NB4 (cell line): ENCODE measurements at regions not wholly inside any gene's neighbourhood (a gene's known extent, or its start where the extent isn't known, plus 50 kb on each side); places are given as distances from the start of the nearest gene placed in this dataset.
"Not testable (repeated sequence)": the region's sequence is repeated elsewhere in the genome, so short reads cannot be mapped to it uniquely, and the experiment has no call there.

Experiments
- DNase-seq: peaks from one replicate; pipeline ENCODE4 v3.0.0; 2010; ENCODE audit warnings: low read depth
- H3K4me3 ChIP-seq: one replicate; pipeline ENCODE4 v1.5.1; 2011; ENCODE audit warnings: mild to moderate bottlenecking, low read depth, low read length, moderate library complexity
- CTCF ChIP-seq: IDR thresholded peaks from one replicate; pipeline ENCODE4 v1.5.1; 2012; ENCODE audit warnings: low read depth, low read length
- MYC ChIP-seq: IDR thresholded peaks from 2 replicates; pipeline ENCODE4 v1.6.1; 2011; ENCODE audit warnings: low read depth, low read length
- POLR2A ChIP-seq: IDR thresholded peaks from 2 replicates; pipeline ENCODE4 v1.6.1; 2011; ENCODE audit warnings: mild to moderate bottlenecking; ENCODE audit not compliant: insufficient read length; ENCODE audit errors: extremely low read depth
- TF ChIP-seq, protein P1 (sequence below): IDR thresholded peaks from 2 replicates; pipeline ENCODE4 v1.6.1; 2011; ENCODE audit warnings: low read depth, low read length

DNA sequence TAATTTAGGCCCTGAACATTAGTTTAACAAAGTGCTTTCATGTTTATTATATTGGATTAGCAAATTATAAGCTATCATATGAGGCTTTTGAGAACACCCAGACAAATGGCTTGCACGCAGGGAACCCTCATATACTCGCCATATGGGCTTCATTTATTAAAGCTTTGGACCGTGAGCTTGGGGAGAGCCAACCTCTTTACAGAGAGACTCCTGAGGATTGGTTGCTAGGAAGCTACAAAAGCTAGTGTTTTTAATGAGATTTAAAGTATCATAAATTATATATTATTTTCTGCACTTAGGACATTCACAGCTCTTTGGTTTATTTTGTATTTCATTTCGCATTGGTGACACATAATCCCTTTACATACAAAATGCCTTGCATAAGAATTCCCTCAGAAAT, 193.8 kb upstream of the TOX3 start:
- no peak for DNase-seq
- no peak overlapping the region for H3K4me3 ChIP-seq
- TF ChIP-seq POLR2A = no peak
- no peak for TF ChIP-seq CTCF
- TF ChIP-seq, protein P1, sequence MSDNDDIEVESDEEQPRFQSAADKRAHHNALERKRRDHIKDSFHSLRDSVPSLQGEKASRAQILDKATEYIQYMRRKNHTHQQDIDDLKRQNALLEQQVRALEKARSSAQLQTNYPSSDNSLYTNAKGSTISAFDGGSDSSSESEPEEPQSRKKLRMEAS = no peak

- no peak overlapping the region for H3K4me3 ChIP-seq
- DNase-seq = no peak
- TF ChIP-seq, protein P1 = no peak
- TF ChIP-seq CTCF (no peak), MYC (no peak), POLR2A (no peak)
Measured at GRCh38 chr16:52740333-52740732, 193.4 kb upstream of the TOX3 start.

DNA sequence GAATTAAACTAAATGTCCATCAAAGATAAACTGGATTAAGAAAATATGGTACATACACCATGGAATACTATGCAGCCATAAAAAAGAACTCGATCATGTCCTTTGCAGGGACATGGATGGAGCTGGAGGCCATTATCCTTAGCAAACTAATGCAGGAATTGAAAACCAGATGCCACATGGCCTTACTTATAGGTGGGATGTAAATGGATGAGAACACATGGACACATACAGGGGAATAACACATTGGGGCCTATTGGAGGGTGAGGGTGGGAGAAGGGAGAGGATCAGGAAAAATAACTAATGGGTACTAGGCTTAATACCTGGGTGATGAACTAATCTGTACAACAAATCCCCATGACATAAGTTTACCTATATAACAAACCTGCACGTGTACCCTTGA, 192.0 kb upstream of the TOX3 start:
- DNase-seq, H3K4me3 ChIP-seq: not testable (repeated sequence)

DNA sequence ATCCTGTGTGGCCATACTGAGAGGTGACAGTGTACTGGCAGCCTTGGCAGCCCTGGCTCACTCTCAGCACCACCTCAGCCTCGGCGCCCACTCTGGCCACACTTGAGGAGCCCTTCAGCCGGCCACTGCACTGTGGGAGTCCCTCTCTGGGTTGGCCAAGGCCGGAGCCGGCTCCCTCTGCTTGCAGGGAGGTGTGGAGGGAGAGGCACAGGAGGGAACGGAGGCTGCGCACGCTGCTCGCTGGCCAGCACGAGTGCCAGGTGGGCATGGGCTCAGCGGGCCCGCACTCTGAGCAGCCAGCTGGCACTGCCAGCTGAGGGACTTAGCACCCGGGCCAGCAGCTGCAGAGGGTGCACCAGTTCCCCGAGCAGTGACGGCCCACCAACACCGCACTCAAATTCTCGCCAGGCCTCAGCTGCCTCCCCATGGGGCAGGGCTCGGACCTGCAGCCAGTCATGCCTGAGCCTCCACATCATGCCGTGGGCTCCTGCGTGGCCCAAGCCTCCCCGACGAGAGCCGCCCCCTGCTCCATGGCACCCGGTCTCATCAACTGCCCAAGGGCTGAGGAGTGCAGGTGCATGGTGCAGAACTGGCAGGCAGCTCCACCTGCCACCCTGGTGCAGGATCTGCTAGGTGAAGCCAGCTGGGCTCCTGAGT, 184.4 kb upstream of the TOX3 start:
- TF ChIP-seq MYC (no peak), CTCF (no peak), POLR2A (no peak)
- TF ChIP-seq, protein P1 = no peak
- no peak overlapping the region for H3K4me3 ChIP-seq
- DNase-seq = no peak

- no peak for TF ChIP-seq MYC
- no peak for TF ChIP-seq POLR2A
- no peak for TF ChIP-seq CTCF
- TF ChIP-seq, protein P1 = no peak
- DNase-seq = no peak
Measured at GRCh38 chr16:52729731-52730130, 182.8 kb upstream of the TOX3 start.

GRCh38 chr16:52727849-52728248, 180.9 kb upstream of the TOX3 start:
- TF ChIP-seq, protein P1 = no peak
- TF ChIP-seq MYC (no peak), CTCF (no peak), POLR2A (no peak)
- no peak overlapping the region for H3K4me3 ChIP-seq
- peak; percentile 15 for DNase-seq

More at GRCh38 chr16:52729731-52730130, 182.8 kb upstream of the TOX3 start:
- H3K4me3 ChIP-seq = no peak overlapping the region
